ENCODE measurements at regions not wholly inside any gene's neighbourhood (a gene's known extent, or its start where the extent isn't known, plus 50 kb on each side); places are given as distances from the start of the nearest gene placed in this dataset.

DNA sequence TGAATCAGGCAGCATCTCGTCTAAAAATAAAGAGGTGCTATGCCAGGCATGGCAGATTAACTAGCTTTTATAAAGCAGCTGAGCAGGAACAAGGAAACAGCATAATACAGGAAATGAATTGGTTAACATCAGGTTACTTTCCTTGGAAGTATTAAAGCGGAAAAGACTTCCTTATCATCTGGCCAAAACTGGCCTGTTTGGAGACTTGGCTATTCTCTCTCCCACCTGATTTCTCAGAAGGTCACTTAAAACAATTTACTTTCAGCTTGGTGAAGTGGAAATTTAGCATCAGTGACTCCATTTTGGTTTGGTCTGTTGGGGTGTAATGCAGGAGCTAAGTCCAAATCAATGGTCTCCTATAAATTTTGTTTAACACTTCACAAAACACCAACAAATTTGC is 191.6 kb downstream of the NUFIP1 start:
- TF ChIP-seq ZNF23 (tag by site-specific recombination; IDR thresholded peaks at IDR 0.05; ENCODE audit: borderline replicate concordance) (no peak), TRIM28 (IDR thresholded peaks at IDR 0.05; ENCODE audit: borderline replicate concordance, low read length) (no peak), ZBTB21 (tag by site-specific recombination; IDR thresholded peaks at IDR 0.05) (no peak), ZNF600 (tag by site-specific recombination; IDR thresholded peaks at IDR 0.05) (no peak), ZNF169 (tag by site-specific recombination; IDR thresholded peaks at IDR 0.05) (no peak), ZNF585B (tag by site-specific recombination; IDR thresholded peaks at IDR 0.05) (no peak)
- TF ChIP-seq, protein P1, sequence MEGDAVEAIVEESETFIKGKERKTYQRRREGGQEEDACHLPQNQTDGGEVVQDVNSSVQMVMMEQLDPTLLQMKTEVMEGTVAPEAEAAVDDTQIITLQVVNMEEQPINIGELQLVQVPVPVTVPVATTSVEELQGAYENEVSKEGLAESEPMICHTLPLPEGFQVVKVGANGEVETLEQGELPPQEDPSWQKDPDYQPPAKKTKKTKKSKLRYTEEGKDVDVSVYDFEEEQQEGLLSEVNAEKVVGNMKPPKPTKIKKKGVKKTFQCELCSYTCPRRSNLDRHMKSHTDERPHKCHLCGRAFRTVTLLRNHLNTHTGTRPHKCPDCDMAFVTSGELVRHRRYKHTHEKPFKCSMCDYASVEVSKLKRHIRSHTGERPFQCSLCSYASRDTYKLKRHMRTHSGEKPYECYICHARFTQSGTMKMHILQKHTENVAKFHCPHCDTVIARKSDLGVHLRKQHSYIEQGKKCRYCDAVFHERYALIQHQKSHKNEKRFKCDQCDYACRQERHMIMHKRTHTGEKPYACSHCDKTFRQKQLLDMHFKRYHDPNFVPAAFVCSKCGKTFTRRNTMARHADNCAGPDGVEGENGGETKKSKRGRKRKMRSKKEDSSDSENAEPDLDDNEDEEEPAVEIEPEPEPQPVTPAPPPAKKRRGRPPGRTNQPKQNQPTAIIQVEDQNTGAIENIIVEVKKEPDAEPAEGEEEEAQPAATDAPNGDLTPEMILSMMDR (tag by site-specific recombination; IDR thresholded peaks at IDR 0.05), result no peak
